ENCODE measurements at regions not wholly inside any gene's neighbourhood (a gene's known extent, or its start where the extent isn't known, plus 50 kb on each side); places are given as distances from the start of the nearest gene placed in this dataset.

GRCh38 chr16:27613238-27613791, 63.4 kb downstream of the KATNIP start:
- TF ChIP-seq CTCF (IDR thresholded peaks at IDR 0.05; ENCODE audit: poor library complexity) (no peak), EZH2phosphoT487 (IDR thresholded peaks at IDR 0.05; ENCODE audit: low read depth, severe bottlenecking, unreplicated experiment) (no peak), EZH2 (IDR thresholded peaks at IDR 0.05; ENCODE audit: borderline replicate concordance) (no peak)
